H9 (cell line): ENCODE measurements at regions not wholly inside any gene's neighbourhood (a gene's known extent, or its start where the extent isn't known, plus 50 kb on each side); places are given as distances from the start of the nearest gene placed in this dataset.

ENCODE experiments used
- DNase-seq: peaks from one replicate; pipeline ENCODE4 v3.0.0-alpha.2; 2017
- H2AFZ ChIP-seq: one replicate; pipeline ENCODE4 v1.6.1; 2013; ENCODE audit warnings: mild to moderate bottlenecking, low read length, control low read depth, moderate library complexity
- H2AK5ac ChIP-seq: 2 replicates; pipeline ENCODE4 v1.6.1; 2013; ENCODE audit warnings: low read length, control low read depth, mixed read lengths; ENCODE audit not compliant: insufficient read length
- H2BK120ac ChIP-seq: one replicate; pipeline ENCODE4 v1.6.1; 2013; ENCODE audit warnings: low read depth, mild to moderate bottlenecking, low read length, control low read depth, inconsistent platforms; ENCODE audit not compliant: poor library complexity, severe bottlenecking
- H2BK12ac ChIP-seq: 2 replicates; pipeline ENCODE4 v1.6.1; 2013; ENCODE audit warnings: low read length, control low read depth, mixed read lengths, low read depth; ENCODE audit not compliant: insufficient read length
- H2BK15ac ChIP-seq: 2 replicates; pipeline ENCODE4 v1.6.1; 2013; ENCODE audit warnings: low read depth, low read length, control low read depth
- H2BK20ac ChIP-seq: one replicate; pipeline ENCODE4 v1.6.1; 2013; ENCODE audit warnings: low read depth, mild to moderate bottlenecking, low read length, control low read depth, inconsistent platforms; ENCODE audit not compliant: poor library complexity, severe bottlenecking
- H2BK5ac ChIP-seq: 2 replicates; pipeline ENCODE4 v1.6.1; 2013; ENCODE audit warnings: low read length, control low read depth, mixed read lengths; ENCODE audit not compliant: insufficient read length
- H3K14ac ChIP-seq: 2 replicates; pipeline ENCODE4 v1.6.1; 2013; ENCODE audit warnings: low read length, control low read depth; ENCODE audit not compliant: insufficient read depth
- H3K18ac ChIP-seq: 2 replicates; pipeline ENCODE4 v1.6.1; 2013; ENCODE audit warnings: low read depth, mild to moderate bottlenecking, mixed read lengths, low read length, control low read depth; ENCODE audit not compliant: insufficient read length
- H3K23ac ChIP-seq: 2 replicates; pipeline ENCODE4 v1.6.1; 2013; ENCODE audit warnings: low read length, control low read depth, mixed read lengths, low read depth; ENCODE audit not compliant: insufficient read length
- H3K23me2 ChIP-seq: 2 replicates; pipeline ENCODE4 v1.6.1; 2013; ENCODE audit warnings: low read depth, mild to moderate bottlenecking, mixed read lengths, low read length, control low read depth; ENCODE audit not compliant: insufficient read length, poor library complexity, severe bottlenecking
- H3K27ac ChIP-seq: 2 replicates; pipeline ENCODE4 v1.5.1; 2013; ENCODE audit warnings: low read length, control low read depth, mixed read lengths, low read depth; ENCODE audit not compliant: insufficient read length
- H3K27me3 ChIP-seq: 2 replicates; pipeline ENCODE4 v1.6.1; 2013; ENCODE audit warnings: low read length, control low read depth, inconsistent platforms; ENCODE audit not compliant: insufficient read depth
- H3K4ac ChIP-seq: 2 replicates; pipeline ENCODE4 v1.6.1; 2013; ENCODE audit warnings: low read depth, mild to moderate bottlenecking, control low read depth, inconsistent platforms, low read length, moderate library complexity
- H3K4me1 ChIP-seq: 2 replicates; pipeline ENCODE4 v1.6.1; 2013; ENCODE audit warnings: low read length, control low read depth, inconsistent platforms; ENCODE audit not compliant: insufficient read depth
- H3K4me2 ChIP-seq: 2 replicates; pipeline ENCODE4 v1.6.1; 2013; ENCODE audit warnings: low read length, control low read depth, mixed read lengths; ENCODE audit not compliant: insufficient read length, insufficient read depth
- H3K56ac ChIP-seq: 2 replicates; pipeline ENCODE4 v1.6.1; 2013; ENCODE audit warnings: low read depth, mild to moderate bottlenecking, mixed read lengths, low read length, control low read depth; ENCODE audit not compliant: insufficient read length
- H3K79me1 ChIP-seq: 2 replicates; pipeline ENCODE4 v1.6.1; 2013; ENCODE audit warnings: low read depth, mild to moderate bottlenecking, moderate library complexity, low read length, control low read depth, inconsistent platforms; ENCODE audit not compliant: insufficient read depth, poor library complexity, severe bottlenecking
- H3K79me2 ChIP-seq: 2 replicates; pipeline ENCODE4 v1.6.1; 2013; ENCODE audit warnings: low read length, control low read depth, inconsistent platforms; ENCODE audit not compliant: insufficient read depth
- H3K9ac ChIP-seq: 2 replicates; pipeline ENCODE4 v1.6.1; 2013; ENCODE audit warnings: low read length, control low read depth, mixed read lengths; ENCODE audit not compliant: insufficient read length; ENCODE audit errors: extremely low read depth
- H3K9me3 ChIP-seq: one replicate; pipeline ENCODE4 v1.6.1; 2013; ENCODE audit warnings: low read depth, low read length, inconsistent platforms; ENCODE audit not compliant: control insufficient read depth
- H3T11ph ChIP-seq: one replicate; pipeline ENCODE4 v1.6.1; 2013; ENCODE audit warnings: mild to moderate bottlenecking, low read length, control low read depth, inconsistent platforms
- H4K20me1 ChIP-seq: one replicate; pipeline ENCODE4 v1.6.1; 2013; ENCODE audit not compliant: control insufficient read depth, insufficient read length, insufficient read depth
- H4K5ac ChIP-seq: 2 replicates; pipeline ENCODE4 v1.6.1; 2013; ENCODE audit warnings: low read depth, mild to moderate bottlenecking, mixed read lengths, low read length, control low read depth; ENCODE audit not compliant: insufficient read length
- H4K8ac ChIP-seq: replicated peaks from 2 replicates; pipeline ENCODE4 v1.6.1; 2013; ENCODE audit warnings: low read length, control low read depth, mixed read lengths, low read depth; ENCODE audit not compliant: insufficient read length
- H4K91ac ChIP-seq: 2 replicates; pipeline ENCODE4 v1.6.1; 2013; ENCODE audit warnings: low read depth, mild to moderate bottlenecking, moderate library complexity, mixed read lengths, low read length, control low read depth; ENCODE audit not compliant: insufficient read length
- H3K27ac Mint-ChIP-seq, 3 experiments: 2 replicates in 2 of 3; 3 replicates in 1 of 3; pipeline ENCODE4 v1.8.0; 2020 to 2021; ENCODE audit warnings: mixed read lengths in 3 of 3, mild to moderate bottlenecking in 1 of 3, moderate library complexity in 1 of 3
- H3K27me3 Mint-ChIP-seq: 2 replicates; pipeline ENCODE4 v1.8.0; 2021; ENCODE audit warnings: low read depth, mild to moderate bottlenecking, moderate library complexity, mixed read lengths
- H3K36me3 Mint-ChIP-seq, 3 experiments: 2 replicates in 2 of 3; 3 replicates in 1 of 3; pipeline ENCODE4 v1.8.0; 2020 to 2021; ENCODE audit warnings: low read depth in 3 of 3, mixed read lengths in 3 of 3; ENCODE audit not compliant: insufficient read depth in 1 of 3
- H3K4me1 Mint-ChIP-seq, 2 experiments: 2 replicates each; pipeline ENCODE4 v1.8.0; 2020; ENCODE audit warnings: mixed read lengths in 2 of 2
- H3K4me3 Mint-ChIP-seq, 2 experiments: 2 replicates in 1 of 2; 3 replicates in 1 of 2; pipeline ENCODE4 v1.8.0; 2020 to 2021; ENCODE audit warnings: mild to moderate bottlenecking in 2 of 2, mixed read lengths in 2 of 2, moderate library complexity in 1 of 2
- H3K9me3 Mint-ChIP-seq, 2 experiments: 2 replicates in 1 of 2; 3 replicates in 1 of 2; pipeline ENCODE4 v1.8.0; 2020; ENCODE audit warnings: mild to moderate bottlenecking in 2 of 2, mixed read lengths in 2 of 2, moderate library complexity in 1 of 2
- CTCF ChIP-seq: fragments of 200-600 bp; sonication (generic); conservative IDR thresholded peaks from 3 replicates; pipeline ENCODE4 v1.8.0; 2021; ENCODE audit warnings: antibody characterized with exemption, mild to moderate bottlenecking
- WGBS: extraction: QIAGEN DNeasy Blood & Tissue Kit; methylation state at CpG from one replicate; pipeline ENCODE4 v1.1.7; 2013; ENCODE audit warnings: missing lambda C conversion rate, low lambda C conversion rate, mixed read lengths; ENCODE audit not compliant: insufficient read length; ENCODE audit errors: extremely low coverage; 5-methylcytosine and 5-hydroxymethylcytosine counted together

DNA sequence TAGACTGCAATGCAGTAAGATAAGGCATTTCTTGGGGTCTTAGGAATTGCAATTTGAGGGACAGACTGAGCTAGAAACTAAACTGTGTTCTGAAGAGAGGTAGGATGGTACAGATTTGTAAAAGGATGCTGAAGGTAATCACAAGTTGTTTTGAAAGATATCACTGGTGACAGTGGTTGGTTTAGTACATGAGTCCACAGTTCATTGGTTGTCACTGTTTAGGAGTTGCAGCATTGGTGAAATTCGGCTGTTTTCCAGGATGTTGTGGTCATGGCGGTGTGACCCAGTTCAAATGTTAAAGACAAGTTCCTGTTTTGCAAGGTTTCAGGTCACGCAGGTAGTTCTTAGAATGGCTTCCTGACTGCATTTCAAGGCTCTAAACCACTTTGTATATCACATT lies 292.8 kb upstream of the B3GALT2 start:
- Histone ChIP-seq H3K4me2 (no peak overlapping the region), H3K18ac (no peak overlapping the region), H2BK15ac (no peak overlapping the region), H3K9ac (no peak overlapping the region), H3K23ac (no peak overlapping the region), H3K9me3 (no peaks in the 10 kb centered on the region), H3K4ac (no peak overlapping the region), H2AFZ (no peak overlapping the region), H3K14ac (no peak overlapping the region), H3K79me1 (no peaks in the 10 kb centered on the region), H4K91ac (no peak overlapping the region), H4K8ac (no peak overlapping the region), H4K20me1 (no peaks in the 10 kb centered on the region), H3K23me2 (no peaks in the 10 kb centered on the region), H2BK120ac (no peak overlapping the region), H4K5ac (no peak overlapping the region), H3K79me2 (no peaks in the 10 kb centered on the region), H3T11ph (no peak overlapping the region), H2BK20ac (no peak overlapping the region), H3K4me1 (no peaks in the 10 kb centered on the region), H2AK5ac (no peak overlapping the region), H3K56ac (no peak overlapping the region), H2BK5ac (no peak overlapping the region), H2BK12ac (no peak overlapping the region), H3K27me3 (no peaks in the 10 kb centered on the region), H3K27ac (no peak overlapping the region)
- Mint-ChIP-seq H3K36me3 (no peaks in the 10 kb centered on the region), H3K4me1 (no peaks in the 10 kb centered on the region), H3K27me3 (no peaks in the 10 kb centered on the region), H3K9me3 (no peaks in the 10 kb centered on the region), H3K4me3 (no peak overlapping the region), H3K27ac (no peak overlapping the region)
- no peak for DNase-seq
- WGBS, result no CpG with 5 or more reads among the region's 3 CpGs
- TF ChIP-seq CTCF, result no peak
